HUES6 (cell line): ENCODE measurements at regions not wholly inside any gene's neighbourhood (a gene's known extent, or its start where the extent isn't known, plus 50 kb on each side); places are given as distances from the start of the nearest gene placed in this dataset.

Source experiments
- H3K27ac ChIP-seq: 2 replicates; pipeline ENCODE4 v1.7.0; 2013; ENCODE audit warnings: low read depth, mild to moderate bottlenecking, low read length, inconsistent platforms
- H3K27me3 ChIP-seq: 2 replicates; pipeline ENCODE4 v1.6.1; 2013; ENCODE audit warnings: low read length; ENCODE audit not compliant: control insufficient read depth, insufficient read depth
- H3K36me3 ChIP-seq: 2 replicates; pipeline ENCODE4 v1.6.1; 2013; ENCODE audit warnings: low read length; ENCODE audit not compliant: control insufficient read depth, insufficient read depth
- H3K4me1 ChIP-seq: 2 replicates; pipeline ENCODE4 v1.6.1; 2013; ENCODE audit warnings: low read length; ENCODE audit not compliant: control insufficient read depth, insufficient read depth
- H3K4me3 ChIP-seq: 2 replicates; pipeline ENCODE4 v1.5.1; 2013; ENCODE audit warnings: low read depth, low read length
- H3K9ac ChIP-seq: one replicate; pipeline ENCODE4 v1.6.1; 2013; ENCODE audit warnings: mild to moderate bottlenecking, low read length
- H3K9me3 ChIP-seq: 2 replicates; pipeline ENCODE4 v1.6.1; 2013; ENCODE audit warnings: low read depth, low read length; ENCODE audit not compliant: control insufficient read depth, insufficient read depth

GRCh38 chr3:137420198-137420995, 343.7 kb upstream of the SOX14 start:
- Histone ChIP-seq H3K27me3 (no peaks in the 10 kb centered on the region), H3K9ac (no peak overlapping the region), H3K9me3 (peaks cover 5% of the 10 kb centered on the region; the same call in 1 of the 2 replicates), H3K36me3 (no peaks in the 10 kb centered on the region), H3K4me1 (no peaks in the 10 kb centered on the region), H3K27ac (no peak overlapping the region), H3K4me3 (no peak overlapping the region)

- Histone ChIP-seq H3K4me1 (no peaks in the 10 kb centered on the region), H3K4me3 (no peak overlapping the region), H3K27me3 (no peaks in the 10 kb centered on the region), H3K9me3 (peaks cover 6% of the 10 kb centered on the region; the same call in 1 of the 2 replicates), H3K9ac (no peak overlapping the region), H3K36me3 (no peaks in the 10 kb centered on the region), H3K27ac (no peak overlapping the region)
These were observed 325.6 kb upstream of the SOX14 start for GRCh38 chr3:137438561-137438960.

GRCh38 chr3:137460944-137461343, 303.2 kb upstream of the SOX14 start:
- no peak overlapping the region for H3K4me3 ChIP-seq
- H3K27ac ChIP-seq, result no peak overlapping the region
- no peaks in the 10 kb centered on the region for H3K36me3 ChIP-seq
- H3K9me3 ChIP-seq, result no peaks in the 10 kb centered on the region
- H3K4me1 ChIP-seq, result no peaks in the 10 kb centered on the region
- no peak overlapping the region for H3K9ac ChIP-seq
- H3K27me3 ChIP-seq, result no peaks in the 10 kb centered on the region

GRCh38 chr3:137463131-137463530, 301.0 kb upstream of the SOX14 start:
- Histone ChIP-seq H3K27ac (no peak overlapping the region), H3K9ac (no peak overlapping the region), H3K36me3 (no peaks in the 10 kb centered on the region), H3K4me1 (no peaks in the 10 kb centered on the region), H3K4me3 (no peak overlapping the region), H3K27me3 (no peaks in the 10 kb centered on the region), H3K9me3 (no peaks in the 10 kb centered on the region)

GRCh38 chr3:137464341-137464740, 299.8 kb upstream of the SOX14 start:
- H3K9me3 ChIP-seq, result no peaks in the 10 kb centered on the region
- H3K27ac ChIP-seq, result no peak overlapping the region
- no peak overlapping the region for H3K9ac ChIP-seq
- no peak overlapping the region for H3K4me3 ChIP-seq
- H3K4me1 ChIP-seq, result no peaks in the 10 kb centered on the region
- H3K27me3 ChIP-seq, result no peaks in the 10 kb centered on the region
- no peaks in the 10 kb centered on the region for H3K36me3 ChIP-seq

- Histone ChIP-seq H3K9me3 (no peaks in the 10 kb centered on the region), H3K9ac (no peak overlapping the region), H3K36me3 (no peaks in the 10 kb centered on the region), H3K4me3 (no peak overlapping the region), H3K27me3 (no peaks in the 10 kb centered on the region), H3K4me1 (no peaks in the 10 kb centered on the region), H3K27ac (no peak overlapping the region)
These were observed 295.7 kb upstream of the SOX14 start for GRCh38 chr3:137468446-137468845.

GRCh38 chr3:137469263-137469662, 294.9 kb upstream of the SOX14 start:
- H3K27ac ChIP-seq, result no peak overlapping the region
- no peaks in the 10 kb centered on the region for H3K27me3 ChIP-seq

GRCh38 chr3:137471130-137471529, 293.0 kb upstream of the SOX14 start:
- Histone ChIP-seq H3K9ac (no peak overlapping the region), H3K36me3 (no peaks in the 10 kb centered on the region), H3K27me3 (no peaks in the 10 kb centered on the region), H3K4me3 (no peak overlapping the region), H3K4me1 (no peaks in the 10 kb centered on the region), H3K9me3 (no peaks in the 10 kb centered on the region), H3K27ac (no peak overlapping the region)

More at GRCh38 chr3:137469263-137469662, 294.9 kb upstream of the SOX14 start:
- H3K9me3 ChIP-seq, result no peaks in the 10 kb centered on the region
- no peak overlapping the region for H3K4me3 ChIP-seq
- no peak overlapping the region for H3K9ac ChIP-seq
- H3K4me1 ChIP-seq, result no peaks in the 10 kb centered on the region
- H3K36me3 ChIP-seq, result no peaks in the 10 kb centered on the region

- H3K36me3 ChIP-seq, result no peaks in the 10 kb centered on the region
- no peaks in the 10 kb centered on the region for H3K4me1 ChIP-seq
- H3K9me3 ChIP-seq, result no peaks in the 10 kb centered on the region
- no peak overlapping the region for H3K9ac ChIP-seq
- H3K27ac ChIP-seq, result no peak overlapping the region
- no peaks in the 10 kb centered on the region for H3K27me3 ChIP-seq
- no peak overlapping the region for H3K4me3 ChIP-seq
These were observed 292.4 kb upstream of the SOX14 start for GRCh38 chr3:137471558-137472204.

GRCh38 chr3:137477614-137478013, 286.5 kb upstream of the SOX14 start:
- peaks cover 13% of the 10 kb centered on the region for H3K9me3 ChIP-seq
- no peaks in the 10 kb centered on the region for H3K4me1 ChIP-seq
- no peak overlapping the region for H3K4me3 ChIP-seq
- H3K27me3 ChIP-seq, result no peaks in the 10 kb centered on the region
- no peaks in the 10 kb centered on the region for H3K36me3 ChIP-seq
- no peak overlapping the region for H3K9ac ChIP-seq
- no peak overlapping the region for H3K27ac ChIP-seq

GRCh38 chr3:137509354-137510045, 254.6 kb upstream of the SOX14 start:
- no peak overlapping the region for H3K4me3 ChIP-seq
- H3K36me3 ChIP-seq, result no peaks in the 10 kb centered on the region
- H3K27ac ChIP-seq, result no peak overlapping the region
- H3K9ac ChIP-seq, result no peak overlapping the region
- H3K9me3 ChIP-seq, result no peaks in the 10 kb centered on the region; the same call in 1 of the 2 replicates
- no peaks in the 10 kb centered on the region for H3K4me1 ChIP-seq
- H3K27me3 ChIP-seq, result no peaks in the 10 kb centered on the region
